K562 (cell line): ENCODE measurements at regions not wholly inside any gene's neighbourhood (a gene's known extent, or its start where the extent isn't known, plus 50 kb on each side); places are given as distances from the start of the nearest gene placed in this dataset.

Source experiments
- ATF7 ChIP-seq: fragments of 450-650 bp; IDR thresholded peaks from 2 replicates; pipeline ENCODE4 v1.7.1; 2014; ENCODE audit warnings: mild to moderate bottlenecking, moderate library complexity
- CBX2 ChIP-seq: fragments of 200-600 bp; sonication (generic); IDR thresholded peaks from one replicate; pipeline ENCODE4 v1.6.1; 2012; ENCODE audit warnings: mild to moderate bottlenecking, low read length, inconsistent platforms; ENCODE audit not compliant: insufficient read depth, poor library complexity, severe bottlenecking
- HOXB6 ChIP-seq: fragments of 250-450 bp; sonication (Bioruptor Pico); IDR thresholded peaks from 2 replicates; pipeline ENCODE4 v1.5.1; 2022; ENCODE audit warnings: mild to moderate bottlenecking, borderline replicate concordance
- JUN ChIP-seq, 2 experiments: sonication (generic) in 1 of 2; formaldehyde crosslinking in 1 of 2; IDR thresholded peaks; 2 replicates each; pipeline versions ENCODE4 v1.6.1 to v1.8.0; 2012 to 2022; ENCODE audit warnings: borderline replicate concordance in 2 of 2, mild to moderate bottlenecking in 2 of 2, improper control_type of control experiment in 1 of 2, low read depth in 1 of 2, low read length in 1 of 2, missing genetic modification reagents in 1 of 2
- KLF10 ChIP-seq: fragments of 250-450 bp; sonication (Bioruptor Pico); IDR thresholded peaks from 2 replicates; pipeline ENCODE4 v1.6.1; 2021; ENCODE audit warnings: matching md5 sums
- MTA3 ChIP-seq: fragments of 450-650 bp; formaldehyde crosslinking; IDR thresholded peaks from 2 replicates; pipeline ENCODE4 v1.6.1; 2017; ENCODE audit warnings: mild to moderate bottlenecking, borderline replicate concordance
- RBM15 ChIP-seq: fragments of 200-400 bp; formaldehyde crosslinking; IDR thresholded peaks from 2 replicates; pipeline ENCODE4 v1.6.1; 2018; ENCODE audit warnings: mild to moderate bottlenecking, low read length, moderate library complexity; ENCODE audit not compliant: insufficient read depth
- SAFB ChIP-seq: fragments of 200-400 bp; formaldehyde crosslinking; IDR thresholded peaks from 2 replicates; pipeline ENCODE4 v1.6.1; 2017; ENCODE audit warnings: low read depth, low read length, borderline replicate concordance
- THRAP3 ChIP-seq: fragments of 450-650 bp; IDR thresholded peaks from 2 replicates; pipeline ENCODE4 v1.6.1; 2016; ENCODE audit warnings: mild to moderate bottlenecking, inconsistent platforms, borderline replicate concordance
- TRIM24 ChIP-seq, 2 experiments: fragments of 450-650 bp; IDR thresholded peaks; 2 replicates each; pipeline ENCODE4 v1.6.1; 2016
- TF ChIP-seq, protein P1 (sequence below): fragments of 450-650 bp; IDR thresholded peaks from 2 replicates; pipeline ENCODE4 v1.7.0; 2016; ENCODE audit warnings: borderline replicate concordance
- TF ChIP-seq, protein P2 (sequence below): fragments of 150-350 bp; IDR thresholded peaks from 2 replicates; pipeline ENCODE4 v1.6.1; 2014; ENCODE audit warnings: low read depth, mild to moderate bottlenecking, low read length, borderline replicate concordance
- TF ChIP-seq, protein P3 (sequence below): fragments of 450-650 bp; IDR thresholded peaks from one replicate; pipeline ENCODE4 v1.6.1; 2018; ENCODE audit warnings: mild to moderate bottlenecking, moderate library complexity; ENCODE audit not compliant: partially characterized antibody
- TF ChIP-seq, protein P4 (sequence below), 2 experiments: IDR thresholded peaks; 2 replicates each; pipeline ENCODE4 v1.6.1; 2011; ENCODE audit warnings: borderline replicate concordance in 1 of 2, control low read depth in 1 of 2, low read depth in 1 of 2, low read length in 1 of 2, mild to moderate bottlenecking in 1 of 2, mixed read lengths in 1 of 2, moderate library complexity in 1 of 2; ENCODE audit not compliant: insufficient read depth in 1 of 2, insufficient read length in 1 of 2, poor library complexity in 1 of 2, severe bottlenecking in 1 of 2; ENCODE audit errors: extremely low read depth in 1 of 2
- TF ChIP-seq, protein P5 (sequence below): fragments of 250-450 bp; sonication (Bioruptor Pico); IDR thresholded peaks from 2 replicates; pipeline ENCODE4 v1.8.0; 2022; ENCODE audit warnings: inconsistent platforms, mild to moderate bottlenecking, moderate library complexity, borderline replicate concordance
- TF ChIP-seq, protein P6 (sequence below): sonication (generic); formaldehyde crosslinking; IDR thresholded peaks from 2 replicates; pipeline ENCODE4 v1.9.0; 2022; ENCODE audit warnings: mild to moderate bottlenecking, missing genetic modification reagents

DNA sequence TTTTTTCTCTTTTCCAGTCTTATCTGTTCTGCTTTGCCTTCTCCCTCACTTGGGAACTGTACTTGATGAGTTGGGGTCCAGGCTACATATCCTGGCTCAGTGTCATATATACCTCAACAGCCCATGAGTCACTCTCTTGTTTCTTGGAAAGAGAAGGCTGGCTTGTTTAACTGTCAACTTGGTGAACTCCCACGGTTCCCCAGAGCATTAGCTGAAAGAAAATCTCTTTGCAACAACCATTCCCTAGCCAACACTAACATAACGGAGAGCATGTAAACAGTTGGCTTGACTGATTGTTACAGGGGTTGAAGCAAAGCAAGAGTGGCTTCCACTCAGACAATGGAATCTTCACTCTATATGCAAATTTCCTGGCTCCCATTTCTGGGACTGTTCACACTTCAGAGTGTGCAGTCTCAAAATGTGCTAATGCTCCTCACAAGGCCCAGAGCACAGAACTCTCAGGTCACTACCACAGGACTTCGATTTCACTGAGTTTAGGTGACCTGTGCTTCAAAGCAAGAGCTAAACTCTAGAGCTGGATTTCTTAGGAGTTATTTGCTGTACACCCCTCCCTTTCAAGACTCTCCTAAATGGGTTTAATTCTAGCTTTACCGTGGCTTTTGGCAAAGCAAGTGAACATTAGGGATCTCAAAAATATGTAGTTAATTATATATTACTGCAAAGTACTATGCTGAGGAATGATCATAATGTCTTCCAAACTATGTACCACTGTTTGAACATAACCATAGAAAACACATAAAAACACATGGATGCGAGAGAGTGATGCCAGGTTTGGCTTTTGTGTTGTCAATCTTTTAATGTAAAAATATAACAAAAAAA is 609.8 kb downstream of the RFPL4B start (continued):
- TF ChIP-seq, protein P1, sequence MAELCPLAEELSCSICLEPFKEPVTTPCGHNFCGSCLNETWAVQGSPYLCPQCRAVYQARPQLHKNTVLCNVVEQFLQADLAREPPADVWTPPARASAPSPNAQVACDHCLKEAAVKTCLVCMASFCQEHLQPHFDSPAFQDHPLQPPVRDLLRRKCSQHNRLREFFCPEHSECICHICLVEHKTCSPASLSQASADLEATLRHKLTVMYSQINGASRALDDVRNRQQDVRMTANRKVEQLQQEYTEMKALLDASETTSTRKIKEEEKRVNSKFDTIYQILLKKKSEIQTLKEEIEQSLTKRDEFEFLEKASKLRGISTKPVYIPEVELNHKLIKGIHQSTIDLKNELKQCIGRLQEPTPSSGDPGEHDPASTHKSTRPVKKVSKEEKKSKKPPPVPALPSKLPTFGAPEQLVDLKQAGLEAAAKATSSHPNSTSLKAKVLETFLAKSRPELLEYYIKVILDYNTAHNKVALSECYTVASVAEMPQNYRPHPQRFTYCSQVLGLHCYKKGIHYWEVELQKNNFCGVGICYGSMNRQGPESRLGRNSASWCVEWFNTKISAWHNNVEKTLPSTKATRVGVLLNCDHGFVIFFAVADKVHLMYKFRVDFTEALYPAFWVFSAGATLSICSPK, result no peak
- TF ChIP-seq SAFB (no peak), ATF7 (peak; percentile 74), RBM15 (no peak), JUN (IDR thresholded peaks at IDR 0.05; ENCODE audit: borderline replicate concordance, low read depth, low read length) (peak; percentile 89), JUN (CRISPR knock-in tag; IDR thresholded peaks at IDR 0.05; ENCODE audit: borderline replicate concordance) (no peak), THRAP3 (no peak), CBX2 (no peak), HOXB6 (CRISPR knock-in tag) (no peak), TRIM24 (IDR thresholded peaks at IDR 0.05) (peak; percentile 30 to 56; a peak in 2 of 4 replicates), KLF10 (CRISPR knock-in tag) (no peak), MTA3 (peak; percentile 33; the same call in 1 of the 2 replicates)
- TF ChIP-seq, protein P2, sequence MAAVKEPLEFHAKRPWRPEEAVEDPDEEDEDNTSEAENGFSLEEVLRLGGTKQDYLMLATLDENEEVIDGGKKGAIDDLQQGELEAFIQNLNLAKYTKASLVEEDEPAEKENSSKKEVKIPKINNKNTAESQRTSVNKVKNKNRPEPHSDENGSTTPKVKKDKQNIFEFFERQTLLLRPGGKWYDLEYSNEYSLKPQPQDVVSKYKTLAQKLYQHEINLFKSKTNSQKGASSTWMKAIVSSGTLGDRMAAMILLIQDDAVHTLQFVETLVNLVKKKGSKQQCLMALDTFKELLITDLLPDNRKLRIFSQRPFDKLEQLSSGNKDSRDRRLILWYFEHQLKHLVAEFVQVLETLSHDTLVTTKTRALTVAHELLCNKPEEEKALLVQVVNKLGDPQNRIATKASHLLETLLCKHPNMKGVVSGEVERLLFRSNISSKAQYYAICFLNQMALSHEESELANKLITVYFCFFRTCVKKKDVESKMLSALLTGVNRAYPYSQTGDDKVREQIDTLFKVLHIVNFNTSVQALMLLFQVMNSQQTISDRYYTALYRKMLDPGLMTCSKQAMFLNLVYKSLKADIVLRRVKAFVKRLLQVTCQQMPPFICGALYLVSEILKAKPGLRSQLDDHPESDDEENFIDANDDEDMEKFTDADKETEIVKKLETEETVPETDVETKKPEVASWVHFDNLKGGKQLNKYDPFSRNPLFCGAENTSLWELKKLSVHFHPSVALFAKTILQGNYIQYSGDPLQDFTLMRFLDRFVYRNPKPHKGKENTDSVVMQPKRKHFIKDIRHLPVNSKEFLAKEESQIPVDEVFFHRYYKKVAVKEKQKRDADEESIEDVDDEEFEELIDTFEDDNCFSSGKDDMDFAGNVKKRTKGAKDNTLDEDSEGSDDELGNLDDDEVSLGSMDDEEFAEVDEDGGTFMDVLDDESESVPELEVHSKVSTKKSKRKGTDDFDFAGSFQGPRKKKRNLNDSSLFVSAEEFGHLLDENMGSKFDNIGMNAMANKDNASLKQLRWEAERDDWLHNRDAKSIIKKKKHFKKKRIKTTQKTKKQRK, result no peak
- TF ChIP-seq, protein P3, sequence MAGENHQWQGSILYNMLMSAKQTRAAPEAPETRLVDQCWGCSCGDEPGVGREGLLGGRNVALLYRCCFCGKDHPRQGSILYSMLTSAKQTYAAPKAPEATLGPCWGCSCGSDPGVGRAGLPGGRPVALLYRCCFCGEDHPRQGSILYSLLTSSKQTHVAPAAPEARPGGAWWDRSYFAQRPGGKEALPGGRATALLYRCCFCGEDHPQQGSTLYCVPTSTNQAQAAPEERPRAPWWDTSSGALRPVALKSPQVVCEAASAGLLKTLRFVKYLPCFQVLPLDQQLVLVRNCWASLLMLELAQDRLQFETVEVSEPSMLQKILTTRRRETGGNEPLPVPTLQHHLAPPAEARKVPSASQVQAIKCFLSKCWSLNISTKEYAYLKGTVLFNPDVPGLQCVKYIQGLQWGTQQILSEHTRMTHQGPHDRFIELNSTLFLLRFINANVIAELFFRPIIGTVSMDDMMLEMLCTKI, result no peak
- TF ChIP-seq, protein P4, sequence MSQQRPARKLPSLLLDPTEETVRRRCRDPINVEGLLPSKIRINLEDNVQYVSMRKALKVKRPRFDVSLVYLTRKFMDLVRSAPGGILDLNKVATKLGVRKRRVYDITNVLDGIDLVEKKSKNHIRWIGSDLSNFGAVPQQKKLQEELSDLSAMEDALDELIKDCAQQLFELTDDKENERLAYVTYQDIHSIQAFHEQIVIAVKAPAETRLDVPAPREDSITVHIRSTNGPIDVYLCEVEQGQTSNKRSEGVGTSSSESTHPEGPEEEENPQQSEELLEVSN (IDR thresholded peaks at IDR 0.05; ENCODE audit: borderline replicate concordance in 1 of 2, extremely low read depth in 1 of 2, insufficient read depth in 1 of 2, insufficient read length in 1 of 2, low read depth in 1 of 2, low read length in 1 of 2, poor library complexity in 1 of 2, severe bottlenecking in 1 of 2), result no peak
- TF ChIP-seq, protein P5, sequence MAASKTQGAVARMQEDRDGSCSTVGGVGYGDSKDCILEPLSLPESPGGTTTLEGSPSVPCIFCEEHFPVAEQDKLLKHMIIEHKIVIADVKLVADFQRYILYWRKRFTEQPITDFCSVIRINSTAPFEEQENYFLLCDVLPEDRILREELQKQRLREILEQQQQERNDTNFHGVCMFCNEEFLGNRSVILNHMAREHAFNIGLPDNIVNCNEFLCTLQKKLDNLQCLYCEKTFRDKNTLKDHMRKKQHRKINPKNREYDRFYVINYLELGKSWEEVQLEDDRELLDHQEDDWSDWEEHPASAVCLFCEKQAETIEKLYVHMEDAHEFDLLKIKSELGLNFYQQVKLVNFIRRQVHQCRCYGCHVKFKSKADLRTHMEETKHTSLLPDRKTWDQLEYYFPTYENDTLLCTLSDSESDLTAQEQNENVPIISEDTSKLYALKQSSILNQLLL (CRISPR knock-in tag), result no peak
- TF ChIP-seq, protein P6, sequence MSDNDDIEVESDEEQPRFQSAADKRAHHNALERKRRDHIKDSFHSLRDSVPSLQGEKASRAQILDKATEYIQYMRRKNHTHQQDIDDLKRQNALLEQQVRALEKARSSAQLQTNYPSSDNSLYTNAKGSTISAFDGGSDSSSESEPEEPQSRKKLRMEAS (CRISPR knock-in tag), result no peak
